ENCODE measurements at regions not wholly inside any gene's neighbourhood (a gene's known extent, or its start where the extent isn't known, plus 50 kb on each side); places are given as distances from the start of the nearest gene placed in this dataset.
"Not testable (repeated sequence)": the region's sequence is repeated elsewhere in the genome, so short reads cannot be mapped to it uniquely, and the experiment has no call there.

DNA sequence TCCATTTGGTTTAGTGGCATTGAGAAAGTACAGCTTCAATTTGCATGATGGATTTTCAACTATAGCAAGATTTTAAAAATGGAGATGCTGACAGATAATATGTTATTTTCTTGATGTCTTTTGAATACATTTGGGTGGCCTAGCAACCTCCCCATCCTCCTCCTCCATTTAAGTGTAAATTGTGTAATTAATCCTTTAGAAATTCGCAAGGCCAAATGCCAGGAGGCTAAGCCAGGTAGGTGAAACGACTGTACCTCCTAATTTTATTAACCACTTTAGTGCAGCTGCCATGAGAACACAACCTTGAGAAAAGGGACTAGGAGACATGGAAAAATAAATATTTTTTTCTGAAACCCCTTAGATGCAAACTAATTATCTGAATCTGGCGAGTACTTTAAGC is 248.8 kb downstream of the MRPS30 start:
- DNase-seq (ENCODE audit: low read depth): no peak

DNA sequence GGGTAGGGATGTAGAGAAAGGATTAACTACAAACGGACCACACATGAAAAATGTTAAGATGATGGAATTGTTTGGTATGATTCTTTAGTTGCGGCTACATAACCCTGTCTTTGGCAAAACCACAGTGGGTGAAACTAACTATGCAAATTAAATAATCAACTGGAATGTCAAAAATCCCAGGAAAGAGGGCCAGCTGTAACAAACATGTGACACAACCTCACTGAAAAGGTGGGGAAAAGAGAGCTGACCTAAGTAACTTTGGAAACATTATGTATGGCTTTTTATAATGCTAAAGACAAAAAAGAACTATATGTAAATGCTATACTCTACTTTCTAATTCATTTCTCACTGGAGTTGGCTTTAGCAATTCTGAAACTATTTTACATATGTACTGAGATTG is 252.0 kb downstream of the MRPS30 start:
- DNase-seq (ENCODE audit: low read depth): no peak

DNA sequence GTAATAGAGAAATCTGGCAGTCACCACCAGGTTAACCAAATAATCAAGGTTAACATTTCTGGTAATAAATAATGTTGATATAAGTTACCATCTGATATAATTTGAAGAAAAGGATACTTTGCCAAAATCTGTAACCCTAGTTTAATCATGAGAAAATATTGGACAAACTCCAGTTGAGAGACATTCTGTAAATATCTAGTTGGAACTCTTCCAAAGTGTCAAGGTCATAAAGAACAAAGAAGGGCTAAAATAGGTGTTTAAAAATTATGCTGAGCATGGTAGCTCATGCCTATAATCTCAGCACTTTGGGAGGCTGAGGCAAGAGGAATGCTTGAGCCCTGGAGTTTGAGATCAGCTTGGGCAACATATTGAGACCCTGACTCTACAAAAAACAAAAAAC is 253.3 kb downstream of the MRPS30 start:
- no peak for DNase-seq (ENCODE audit: low read depth)

DNA sequence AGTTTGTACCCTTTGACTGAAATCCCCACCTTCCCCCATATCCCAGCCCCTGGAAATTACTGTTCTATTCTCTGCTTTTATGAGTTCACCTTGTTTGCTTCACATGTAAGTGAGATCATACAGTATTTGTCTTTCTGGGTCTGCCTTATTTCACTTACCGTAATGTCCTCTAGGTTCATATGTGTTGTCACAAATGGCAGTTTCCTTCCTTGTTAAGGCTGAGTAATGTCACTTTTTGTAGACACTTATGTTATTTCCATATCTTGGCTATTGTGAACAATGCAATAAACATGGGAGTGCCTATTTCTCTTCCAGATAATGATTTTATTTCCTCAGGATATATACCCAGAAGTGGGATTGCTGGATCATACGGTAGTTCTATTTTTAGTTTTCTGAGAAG is 272.3 kb downstream of the MRPS30 start:
- no peak for DNase-seq (ENCODE audit: low read depth)

DNA sequence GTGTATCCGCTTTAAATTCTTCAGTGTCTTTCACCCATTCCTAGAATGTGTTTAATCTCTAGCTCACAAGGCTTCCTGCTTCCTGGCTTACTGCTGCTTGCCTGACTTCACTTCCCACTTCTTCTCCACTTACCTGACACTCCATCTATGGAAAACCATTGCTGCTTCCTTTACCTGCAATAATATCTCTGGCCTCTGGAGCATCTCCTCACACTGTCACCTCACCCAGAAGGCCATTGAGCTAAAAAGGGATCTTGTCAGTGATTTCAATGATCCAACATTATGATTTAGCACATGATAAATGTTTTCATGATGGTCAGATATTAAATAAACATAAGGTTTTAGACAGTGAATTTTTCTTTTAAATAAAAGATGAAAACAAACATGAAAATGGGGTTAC is 281.1 kb downstream of the MRPS30 start:
- DNase-seq (ENCODE audit: low read depth): no peak

DNA sequence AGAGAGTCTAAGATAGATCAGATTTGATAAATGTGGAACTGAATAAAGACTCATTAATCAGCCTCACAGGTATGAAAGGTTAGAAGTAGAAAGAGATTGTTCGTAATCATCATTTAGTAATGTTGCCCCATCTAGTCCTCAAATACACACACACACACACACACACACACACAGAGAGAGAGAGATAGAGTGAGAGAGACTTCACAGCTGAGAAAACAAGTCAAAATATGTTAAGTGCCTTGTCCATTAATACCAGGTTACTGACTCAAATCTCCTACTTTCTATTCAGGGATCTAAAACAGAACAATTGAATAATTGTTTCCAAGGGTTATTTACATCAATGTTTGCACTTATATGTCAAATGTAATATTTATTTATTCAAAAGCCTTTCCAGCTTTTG is 284.6 kb downstream of the MRPS30 start:
- DNase-seq (ENCODE audit: low read depth): no peak

DNA sequence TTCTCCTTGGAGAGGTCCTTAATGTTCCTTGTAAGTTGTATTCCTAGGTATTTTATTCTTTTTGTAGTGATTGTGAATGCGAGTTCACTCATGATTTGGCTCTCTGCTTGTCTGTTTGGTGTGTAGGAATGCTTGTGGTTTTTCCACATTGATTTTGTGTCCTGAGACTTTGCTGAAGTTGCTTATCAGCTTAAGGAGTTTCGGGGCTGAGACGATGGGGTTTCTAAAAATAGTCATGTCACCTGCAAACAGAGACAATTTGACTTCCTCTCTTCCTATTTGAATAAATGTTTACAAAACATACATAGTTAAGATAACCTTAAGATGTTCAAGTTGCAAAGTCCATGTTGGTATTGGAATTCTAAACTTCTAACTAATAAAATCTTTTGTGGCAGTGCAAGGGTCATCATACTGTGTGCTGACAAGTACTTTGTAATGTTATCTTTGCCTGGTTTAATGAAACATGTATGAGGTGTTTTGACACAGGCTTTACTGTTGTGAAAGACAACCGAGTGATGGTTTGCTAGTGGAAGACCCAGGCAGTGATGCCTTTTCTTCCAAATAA is 286.2 kb downstream of the MRPS30 start:
- no peak for DNase-seq (ENCODE audit: low read depth)

DNA sequence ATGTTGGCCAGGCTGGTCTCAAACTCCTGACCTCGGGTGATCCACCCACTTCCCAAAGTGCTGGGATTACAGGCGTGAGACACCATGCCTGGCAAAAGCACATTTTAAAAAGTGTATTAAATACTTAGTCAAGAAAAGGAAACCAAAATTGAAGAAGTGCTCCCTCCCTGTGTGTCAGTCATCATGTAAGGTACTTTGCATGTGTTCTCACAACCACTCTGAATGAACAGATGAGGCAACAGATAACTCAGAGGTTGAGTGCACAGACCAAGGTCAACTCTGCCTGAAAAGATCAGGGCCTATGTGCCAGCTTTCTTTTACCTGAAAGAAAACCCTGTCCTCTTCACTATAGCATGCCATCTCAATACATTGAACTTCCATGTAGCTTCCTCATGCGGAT is 289.7 kb downstream of the MRPS30 start:
- no peak for DNase-seq (ENCODE audit: low read depth)

DNA sequence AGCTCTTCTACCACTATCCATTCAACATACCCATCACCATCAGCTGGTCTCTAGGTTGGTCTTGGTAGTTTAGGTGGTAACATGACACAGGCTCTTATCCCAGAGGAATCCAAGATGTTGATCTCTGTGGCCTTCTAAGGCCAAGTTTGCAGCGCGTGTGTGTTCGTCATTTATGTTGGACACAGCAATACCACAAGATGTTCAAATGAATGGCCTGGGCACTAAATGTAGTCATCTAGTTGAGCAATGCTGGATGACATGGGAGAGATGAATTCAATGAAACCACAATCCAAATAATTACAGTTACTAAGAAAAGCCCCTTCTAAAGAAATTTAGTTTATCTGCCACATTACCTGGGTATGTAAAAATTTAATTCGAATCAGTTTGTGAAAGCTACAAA is 292.4 kb downstream of the MRPS30 start:
- no peak for DNase-seq (ENCODE audit: low read depth)

DNA sequence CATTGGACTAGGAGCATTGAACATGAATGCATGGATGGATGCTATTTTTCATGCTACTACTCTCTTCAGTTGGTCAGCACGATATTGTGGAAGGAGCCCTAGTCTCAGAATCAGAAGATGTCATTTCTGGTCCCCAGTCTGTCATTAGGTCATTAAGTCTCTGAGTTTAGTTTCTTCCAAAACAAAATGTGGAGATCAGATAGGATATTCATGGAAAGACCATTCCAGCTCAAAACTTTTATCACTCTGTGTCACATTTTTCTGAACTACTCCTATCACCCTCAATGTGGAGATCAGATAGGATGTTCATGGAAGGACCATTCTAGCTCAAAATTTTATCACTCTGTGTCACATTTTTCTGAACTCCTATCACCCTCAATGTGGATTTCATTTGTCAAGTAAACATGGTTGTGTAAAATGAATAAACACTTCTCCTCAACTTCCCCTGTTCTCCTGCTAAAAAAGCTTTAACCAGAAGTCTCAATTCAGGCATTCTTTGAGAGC is 296.8 kb downstream of the MRPS30 start:
- no peak for DNase-seq (ENCODE audit: low read depth)

DNA sequence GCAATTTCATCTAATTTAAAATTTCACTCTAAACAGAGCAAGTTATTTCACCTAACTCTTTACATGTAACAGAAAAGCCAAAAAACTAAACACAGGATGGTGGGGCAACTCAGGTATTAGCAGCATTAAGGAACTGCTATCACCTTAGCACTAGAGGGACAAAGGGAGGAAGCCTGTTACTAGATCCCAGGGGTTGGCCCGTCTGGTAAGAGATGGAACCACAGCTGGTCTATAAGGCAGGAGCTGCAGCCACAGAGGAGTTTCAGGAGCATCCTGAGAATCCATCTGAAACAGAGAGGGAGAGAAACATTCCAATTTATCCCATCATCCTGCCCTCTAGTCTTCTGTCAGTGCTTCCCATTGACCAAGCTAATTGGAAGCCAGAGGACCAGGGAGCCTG is 300.3 kb downstream of the MRPS30 start:
- no peak for DNase-seq (ENCODE audit: low read depth)

DNA sequence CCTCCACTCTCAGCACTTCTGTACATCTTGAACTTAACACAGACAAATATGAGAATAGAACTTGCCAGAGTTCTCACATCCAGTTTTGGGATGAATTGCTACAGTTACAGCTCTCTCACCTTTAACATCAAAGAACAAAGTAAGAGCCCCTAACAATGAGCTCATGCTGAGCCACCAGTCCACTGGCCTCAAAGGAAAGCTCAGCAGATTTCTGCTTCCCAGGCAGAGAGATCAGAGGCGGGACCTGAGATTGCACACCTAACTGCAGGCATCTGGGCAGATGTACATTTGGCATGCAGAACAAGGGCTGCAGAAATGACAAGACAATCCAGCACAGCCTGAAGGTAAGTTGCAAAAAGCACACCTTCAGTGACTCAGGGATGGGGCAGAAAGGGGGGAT is 300.9 kb downstream of the MRPS30 start:
- DNase-seq (ENCODE audit: low read depth): no peak

DNA sequence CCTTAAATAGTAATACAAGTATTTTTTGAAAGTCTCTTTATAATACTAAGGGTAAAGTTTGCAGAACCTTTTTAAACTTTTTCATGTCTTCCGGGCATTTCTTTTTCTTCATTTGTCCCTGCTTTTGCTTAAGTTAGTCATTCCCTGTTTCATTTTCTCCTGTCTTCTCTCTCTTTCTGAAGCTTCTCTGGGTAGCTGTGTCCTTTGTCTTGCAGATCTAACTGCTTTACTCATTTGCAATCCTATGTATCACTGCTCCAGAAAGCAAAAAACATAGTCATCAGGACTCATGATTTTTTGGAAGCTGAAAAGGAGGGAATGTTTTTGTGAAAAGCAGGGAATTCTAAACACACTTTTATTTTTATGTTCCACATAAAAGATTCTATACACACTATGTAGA is 301.7 kb downstream of the MRPS30 start:
- DNase-seq (ENCODE audit: low read depth): no peak

DNA sequence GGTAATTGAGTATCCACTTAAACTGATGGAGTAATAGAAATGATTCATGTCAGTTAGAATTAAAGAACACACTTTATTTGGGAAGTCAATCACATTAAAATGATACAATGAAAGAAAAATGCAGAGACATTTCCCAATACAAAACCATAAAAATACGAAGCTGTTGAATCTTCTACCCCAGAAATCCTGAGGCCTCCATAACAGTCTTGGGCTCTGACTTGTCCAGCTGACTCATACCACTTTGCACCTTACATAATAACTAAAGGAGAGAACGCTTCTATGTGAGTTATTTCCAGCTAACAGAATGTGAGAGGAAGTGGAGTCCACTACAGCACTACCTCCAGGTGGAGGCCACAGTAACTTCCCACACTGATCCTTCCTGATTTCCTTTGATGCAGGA is 305.0 kb downstream of the MRPS30 start:
- no peak for DNase-seq (ENCODE audit: low read depth)

DNA sequence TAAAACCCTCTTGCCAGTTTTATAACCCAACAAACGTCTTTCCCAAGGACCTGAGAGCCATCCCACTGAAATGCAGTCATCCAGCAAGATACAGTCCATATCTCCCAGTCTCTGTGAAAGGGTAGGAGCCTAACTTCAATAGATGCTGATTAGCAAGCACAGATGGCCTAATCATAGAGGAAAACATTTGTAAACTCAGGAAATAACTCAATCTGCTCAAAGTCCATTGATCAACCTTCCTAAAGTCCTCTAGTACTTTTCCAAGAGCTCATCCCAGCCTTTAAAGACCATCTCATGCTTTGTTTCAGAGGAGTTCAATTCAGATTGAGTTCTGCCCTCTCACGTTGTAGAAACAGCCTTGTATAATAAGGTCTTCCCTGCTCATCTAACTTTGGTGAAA is 324.2 kb downstream of the MRPS30 start:
- no peak for DNase-seq (ENCODE audit: low read depth)

DNA sequence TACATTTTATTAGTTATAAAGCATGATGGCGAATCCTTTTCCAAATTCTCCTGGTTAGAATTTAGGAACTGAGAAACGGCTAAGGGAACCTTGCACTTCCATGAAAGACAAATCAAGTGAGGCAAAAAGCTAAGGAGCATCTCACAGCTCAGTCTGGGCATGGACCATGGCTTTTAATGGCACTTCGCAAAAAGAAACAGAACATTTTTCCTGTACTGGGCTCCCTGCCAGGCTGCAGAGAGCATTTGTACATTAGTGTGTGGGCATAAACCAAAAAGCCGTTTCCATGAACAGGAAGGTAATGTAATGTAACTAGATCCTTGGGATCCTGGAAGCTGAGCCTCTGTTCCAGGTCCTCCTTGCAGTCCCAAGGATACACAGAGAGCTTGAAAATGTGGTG is 354.2 kb downstream of the MRPS30 start:
- no peak for DNase-seq (ENCODE audit: low read depth)

DNA sequence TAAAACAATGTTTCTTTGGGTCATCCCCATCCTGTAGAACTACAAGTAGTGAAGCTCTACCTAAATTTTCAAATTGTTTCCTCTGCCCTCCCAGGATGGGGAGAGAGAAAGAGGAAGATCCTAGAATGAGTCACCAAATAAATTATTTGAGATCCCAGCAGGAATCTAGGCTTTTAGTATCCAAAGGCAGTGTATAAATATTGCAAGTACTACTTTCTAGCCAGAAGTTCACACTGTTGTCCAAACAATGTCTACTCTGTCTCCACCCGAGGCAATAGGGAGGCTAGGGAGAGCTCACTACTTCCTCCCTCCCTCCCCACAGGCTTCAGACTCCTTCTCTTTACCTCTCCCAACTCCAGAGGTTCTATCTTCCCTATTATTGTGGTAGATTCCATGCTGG is 362.8 kb downstream of the MRPS30 start:
- DNase-seq (ENCODE audit: low read depth): no peak

DNA sequence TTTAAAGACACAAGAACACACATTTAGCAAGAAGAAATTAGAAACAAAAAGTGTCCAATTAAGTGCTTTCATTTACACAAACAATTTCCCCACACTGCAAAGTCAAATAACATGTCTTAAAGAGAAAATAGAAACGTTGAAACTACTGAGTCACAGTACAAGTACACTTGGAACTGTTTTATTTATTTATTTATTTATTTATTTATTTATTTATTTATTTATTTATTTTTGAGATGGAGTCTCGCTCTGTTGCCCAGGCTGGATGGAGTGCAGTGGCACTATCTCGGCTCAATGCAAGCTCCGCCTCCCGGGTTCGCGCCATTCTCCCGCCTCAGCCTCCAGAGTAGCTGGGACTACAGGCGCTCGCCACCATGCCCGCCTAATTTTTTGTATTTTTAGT is 363.9 kb downstream of the MRPS30 start:
- DNase-seq (ENCODE audit: low read depth): not testable (repeated sequence)

DNA sequence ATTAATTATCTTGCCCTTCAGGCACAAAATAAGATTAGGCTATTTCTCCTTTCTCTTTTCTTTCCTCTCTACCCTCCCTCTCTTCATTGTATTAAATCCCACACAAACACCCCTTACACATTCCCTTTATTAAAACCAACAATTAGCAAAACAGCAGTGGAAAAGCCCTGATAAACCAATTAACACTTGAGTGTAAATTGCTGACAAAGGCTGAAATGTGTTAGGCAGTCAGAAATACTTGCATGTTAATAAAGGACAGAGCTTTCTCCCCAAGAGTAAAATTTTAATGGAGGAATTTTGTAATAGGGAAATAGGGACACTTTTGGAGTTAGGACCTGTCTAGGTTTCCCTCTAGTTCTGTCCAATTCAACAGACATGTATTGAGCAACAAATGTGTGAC is 370.9 kb downstream of the MRPS30 start:
- DNase-seq (ENCODE audit: low read depth): no peak

DNA sequence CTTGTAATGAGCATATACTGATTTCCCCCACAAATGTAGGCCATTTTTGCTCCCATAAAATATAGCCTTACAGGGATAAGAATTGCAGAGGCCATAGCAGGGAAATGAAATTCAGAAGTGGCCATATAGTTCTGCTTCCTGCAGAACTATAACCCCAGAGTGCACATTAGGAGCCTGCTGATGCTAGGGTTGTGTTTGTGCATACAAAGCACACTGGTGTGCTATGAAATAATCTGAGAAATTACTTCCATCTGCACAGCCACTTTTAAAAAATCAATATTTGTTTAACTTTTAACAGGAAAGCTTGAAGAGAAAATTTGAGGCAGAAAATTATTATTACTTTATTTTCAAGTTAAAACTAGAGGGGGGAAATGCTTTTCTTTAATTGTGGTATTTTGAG is 380.3 kb downstream of the MRPS30 start:
- no peak for DNase-seq (ENCODE audit: low read depth)

DNA sequence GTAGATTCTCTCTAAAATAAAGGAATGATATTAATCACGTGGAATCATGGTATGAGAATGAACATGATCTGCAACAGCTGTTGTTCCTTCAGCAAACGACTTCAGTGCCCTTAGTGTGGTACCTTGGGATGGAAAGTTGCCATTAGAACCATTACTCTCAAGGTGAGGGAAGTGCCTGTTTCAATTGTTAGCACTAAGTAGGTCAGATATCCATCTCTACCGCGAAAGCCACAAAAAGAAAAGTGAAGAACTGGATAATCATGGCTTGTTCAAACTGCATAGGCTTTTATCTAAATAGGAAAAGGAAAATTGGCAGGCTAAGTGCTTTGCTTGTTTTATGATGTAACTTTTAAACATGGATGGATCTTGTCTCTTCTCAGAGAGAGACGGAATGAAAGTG is 380.7 kb downstream of the MRPS30 start:
- no peak for DNase-seq (ENCODE audit: low read depth)

DNA sequence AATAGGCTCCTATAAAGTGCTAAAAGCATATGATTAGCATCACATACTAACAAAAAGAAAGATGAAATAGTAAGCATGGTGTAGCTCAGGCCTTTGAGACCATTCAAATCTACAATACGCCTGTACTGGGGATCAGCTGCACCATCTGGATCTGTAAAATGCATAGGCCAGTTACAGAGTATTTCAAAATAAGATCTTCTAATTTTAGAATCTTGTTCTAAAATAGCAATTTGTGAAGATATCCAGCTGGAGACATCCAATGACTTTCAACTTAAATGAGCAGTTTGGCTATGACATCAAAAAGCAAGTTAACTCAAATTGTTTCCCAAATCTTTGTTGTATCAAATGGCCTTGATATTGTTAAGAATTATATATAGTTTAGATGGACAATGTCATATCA is 386.3 kb downstream of the MRPS30 start:
- no peak for DNase-seq (ENCODE audit: low read depth)
